ENCODE measurements at regions not wholly inside any gene's neighbourhood (a gene's known extent, or its start where the extent isn't known, plus 50 kb on each side); places are given as distances from the start of the nearest gene placed in this dataset.

DNA sequence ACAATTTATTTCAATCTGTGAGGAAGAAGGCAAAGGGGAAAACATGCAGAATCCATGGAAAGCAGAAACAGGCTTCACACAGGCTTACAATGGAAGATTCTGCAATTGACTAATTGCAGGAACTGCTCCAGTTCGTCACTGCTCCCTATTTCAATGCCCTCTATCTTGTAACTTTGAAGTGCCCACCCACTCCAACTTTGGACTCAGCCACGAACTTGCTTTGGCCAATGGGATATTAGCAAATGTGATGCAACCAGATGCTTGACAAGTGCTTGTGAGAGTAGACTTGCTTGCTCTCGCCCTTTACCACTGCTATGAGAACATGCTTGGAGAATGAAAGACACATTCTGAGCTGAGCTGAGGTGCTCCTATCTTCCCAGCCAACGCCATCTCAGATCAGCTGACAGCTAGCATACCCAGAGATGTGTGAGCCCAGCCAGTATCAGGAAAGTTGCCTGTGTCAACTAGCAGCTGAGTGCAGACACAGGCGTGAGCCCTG is 105.7 kb upstream of the PTCHD1 start:
- TF ChIP-seq, protein P1, sequence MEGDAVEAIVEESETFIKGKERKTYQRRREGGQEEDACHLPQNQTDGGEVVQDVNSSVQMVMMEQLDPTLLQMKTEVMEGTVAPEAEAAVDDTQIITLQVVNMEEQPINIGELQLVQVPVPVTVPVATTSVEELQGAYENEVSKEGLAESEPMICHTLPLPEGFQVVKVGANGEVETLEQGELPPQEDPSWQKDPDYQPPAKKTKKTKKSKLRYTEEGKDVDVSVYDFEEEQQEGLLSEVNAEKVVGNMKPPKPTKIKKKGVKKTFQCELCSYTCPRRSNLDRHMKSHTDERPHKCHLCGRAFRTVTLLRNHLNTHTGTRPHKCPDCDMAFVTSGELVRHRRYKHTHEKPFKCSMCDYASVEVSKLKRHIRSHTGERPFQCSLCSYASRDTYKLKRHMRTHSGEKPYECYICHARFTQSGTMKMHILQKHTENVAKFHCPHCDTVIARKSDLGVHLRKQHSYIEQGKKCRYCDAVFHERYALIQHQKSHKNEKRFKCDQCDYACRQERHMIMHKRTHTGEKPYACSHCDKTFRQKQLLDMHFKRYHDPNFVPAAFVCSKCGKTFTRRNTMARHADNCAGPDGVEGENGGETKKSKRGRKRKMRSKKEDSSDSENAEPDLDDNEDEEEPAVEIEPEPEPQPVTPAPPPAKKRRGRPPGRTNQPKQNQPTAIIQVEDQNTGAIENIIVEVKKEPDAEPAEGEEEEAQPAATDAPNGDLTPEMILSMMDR (optimal IDR thresholded peaks at IDR 0.05 in 1 of 3, IDR thresholded peaks at IDR 0.05 in 1 of 3, conservative IDR thresholded peaks at IDR 0.05 in 1 of 3; ENCODE audit: extremely low read depth in 1 of 3, insufficient read depth in 2 of 3, low read length in 3 of 3), result no peak
- TF ChIP-seq EZH2 (IDR thresholded peaks at IDR 0.05; ENCODE audit: low read length), result no peak

Measured in keratinocyte (primary cell).